Heart left ventricle (tissue), 16 donors: ENCODE measurements at regions not wholly inside any gene's neighbourhood (a gene's known extent, or its start where the extent isn't known, plus 50 kb on each side); places are given as distances from the start of the nearest gene placed in this dataset.

Source experiments
- ATAC-seq, 4 donors: fragments of 200-7000 bp; cut with Tn5 transposase; one replicate each; pipeline ENCODE4 v1.9.1; 2020 to 2022; ENCODE audit warnings: moderate library complexity in 4 of 4, mild to moderate bottlenecking in 3 of 4, moderate number of reproducible peaks in 1 of 4
- DNase-seq, 5 donors: peaks; one replicate each; pipeline ENCODE4 v3.0.0-alpha.2; 2020
- H3K27ac ChIP-seq, 12 donors: fragments of 200-600 bp; sonication (generic) in 4 of 12; one replicate each; pipeline versions ENCODE4 v1.5.0 to v1.8.0; 2016 to 2022; ENCODE audit warnings: mild to moderate bottlenecking in 2 of 12
- H3K27me3 ChIP-seq, 9 donors: fragments of 200-600 bp; sonication (generic) in 2 of 9; one replicate each; pipeline versions ENCODE4 v1.5.1 to v1.8.0; 2016 to 2022; ENCODE audit warnings: mild to moderate bottlenecking in 3 of 9
- H3K36me3 ChIP-seq, 9 donors: fragments of 200-600 bp; sonication (generic) in 2 of 9; one replicate each; pipeline versions ENCODE4 v1.5.0 to v1.8.0; 2018 to 2022; ENCODE audit warnings: mild to moderate bottlenecking in 2 of 9
- H3K4me1 ChIP-seq, 12 donors: fragments of 200-600 bp; sonication (generic) in 4 of 12; one replicate each; pipeline versions ENCODE4 v1.5.0 to v1.8.0; 2016 to 2022; ENCODE audit warnings: mild to moderate bottlenecking in 3 of 12
- H3K4me3 ChIP-seq, 12 donors: fragments of 200-600 bp; sonication (generic) in 4 of 12; one replicate each; pipeline versions ENCODE4 v1.5.0 to v1.8.0; 2017 to 2022; ENCODE audit warnings: mild to moderate bottlenecking in 9 of 12, moderate library complexity in 4 of 12
- H3K9me3 ChIP-seq, 12 donors: fragments of 200-600 bp; sonication (generic) in 4 of 12; one replicate each; pipeline versions ENCODE4 v1.5.0 to v1.8.0; 2016 to 2022; ENCODE audit warnings: mild to moderate bottlenecking in 1 of 12
- POLR2A ChIP-seq, 2 donors: fragments of 450-650 bp; IDR thresholded peaks; one replicate each; pipeline ENCODE4 v1.6.1; 2017; ENCODE audit warnings: antibody characterized with exemption in 2 of 2, mild to moderate bottlenecking in 2 of 2, moderate library complexity in 2 of 2
- WGBS, 4 donors: extraction: QIAGEN DNeasy Blood & Tissue Kit in 2 of 4; methylation state at CpG; one replicate each; pipeline versions ENCODE4 v1.1.5 to v1.1.7; 2013 to 2018; 5-methylcytosine and 5-hydroxymethylcytosine counted together
- intact Hi-C, 10 donors: fragments of 100-400 bp; cut with DNase I; formaldehyde crosslinking; loops; one replicate each; pipeline versions ENCODE4 v1.11.1 to v1.14.2; 2022
- TF ChIP-seq, protein P1 (sequence below), 12 donors: fragments of 200-600 bp; sonication (generic) in 4 of 12; IDR thresholded peaks; one replicate each; pipeline versions ENCODE4 v1.5.0 to v1.8.0; 2018 to 2022; ENCODE audit warnings: antibody characterized with exemption in 12 of 12, mild to moderate bottlenecking in 5 of 12
- donor health status: ischemic (EF 13 %, LVEDD 7.1; RV severe dilation, severe dysfunction).
- donor health status: healthy with polysubstance abuse.
- donor health status: DM: no; HTN: yes; CAD: no.
- donor health status: DM: no; HTN: no; CAD: no.
- donor health status: ischemic (EF 25% LVEDD 6.9; RV normal size, moderate dysfunction).
- donor health status: ischemic (EF 25% LVEDD 5.7; RV mildly dilated, moderate dysfunction).
- donor health status: healthy.
- donor health status: DM: yes; HTN: yes; CAD: no.
- donor health status: ischemic (EF 35%, LVEDD 5.7; RV mildly dilated, moderate dysfunction).
- donor health status: nonischemic (EF 11% LVEDD 7.7; RV severe dilation, severe dysfunction).
- donor health status: DM: yes; HTN: yes; CAD: no.
- donor health status: PGD.
- donor health status: ischemic (EF 29% LVEDD 5.4; RV normal size, mild dysfunction).
- donor health status: nonischemic (EF 23%, LVEDD 6.1; RV moderate dilation, normal function).

DNA sequence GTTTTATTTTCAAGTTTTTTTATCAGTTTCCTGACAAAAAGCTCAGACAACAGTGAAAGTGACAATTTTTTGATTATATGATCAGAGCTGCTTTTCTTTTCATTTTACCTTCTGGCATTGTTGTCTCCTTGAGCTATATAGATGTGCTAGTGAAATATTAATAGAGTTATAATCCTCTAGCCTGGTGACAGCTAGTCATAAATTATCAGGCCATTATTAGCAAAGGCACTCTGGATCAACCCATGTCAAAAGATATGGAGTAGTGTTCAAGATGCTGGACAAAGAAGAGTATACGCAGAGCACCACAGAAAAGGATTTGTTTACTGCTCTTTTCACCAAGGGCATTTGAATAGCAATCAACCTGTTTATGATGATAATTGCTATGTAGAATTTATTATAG is 1230.1 kb downstream of the HACE1 start:
- H3K36me3 ChIP-seq, result no peaks in the 10 kb centered on the region
- no peak overlapping the region for H3K27ac ChIP-seq
- DNase-seq (no peak), ATAC-seq (no peak)
- no peaks in the 10 kb centered on the region for H3K27me3 ChIP-seq
- intact Hi-C loops, result no loop called here
- WGBS, 4 donors, result 69 to 84% (median 82%) methylated on average over 1 of the region's 1 CpG
- no peaks in the 10 kb centered on the region for H3K4me1 ChIP-seq
- no peak overlapping the region for H3K4me3 ChIP-seq
- H3K9me3 ChIP-seq, result no peaks in the 10 kb centered on the region
- no peak for TF ChIP-seq POLR2A (IDR thresholded peaks at IDR 0.05)
- TF ChIP-seq, protein P1, sequence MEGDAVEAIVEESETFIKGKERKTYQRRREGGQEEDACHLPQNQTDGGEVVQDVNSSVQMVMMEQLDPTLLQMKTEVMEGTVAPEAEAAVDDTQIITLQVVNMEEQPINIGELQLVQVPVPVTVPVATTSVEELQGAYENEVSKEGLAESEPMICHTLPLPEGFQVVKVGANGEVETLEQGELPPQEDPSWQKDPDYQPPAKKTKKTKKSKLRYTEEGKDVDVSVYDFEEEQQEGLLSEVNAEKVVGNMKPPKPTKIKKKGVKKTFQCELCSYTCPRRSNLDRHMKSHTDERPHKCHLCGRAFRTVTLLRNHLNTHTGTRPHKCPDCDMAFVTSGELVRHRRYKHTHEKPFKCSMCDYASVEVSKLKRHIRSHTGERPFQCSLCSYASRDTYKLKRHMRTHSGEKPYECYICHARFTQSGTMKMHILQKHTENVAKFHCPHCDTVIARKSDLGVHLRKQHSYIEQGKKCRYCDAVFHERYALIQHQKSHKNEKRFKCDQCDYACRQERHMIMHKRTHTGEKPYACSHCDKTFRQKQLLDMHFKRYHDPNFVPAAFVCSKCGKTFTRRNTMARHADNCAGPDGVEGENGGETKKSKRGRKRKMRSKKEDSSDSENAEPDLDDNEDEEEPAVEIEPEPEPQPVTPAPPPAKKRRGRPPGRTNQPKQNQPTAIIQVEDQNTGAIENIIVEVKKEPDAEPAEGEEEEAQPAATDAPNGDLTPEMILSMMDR (IDR thresholded peaks at IDR 0.05), result no peak

DNA sequence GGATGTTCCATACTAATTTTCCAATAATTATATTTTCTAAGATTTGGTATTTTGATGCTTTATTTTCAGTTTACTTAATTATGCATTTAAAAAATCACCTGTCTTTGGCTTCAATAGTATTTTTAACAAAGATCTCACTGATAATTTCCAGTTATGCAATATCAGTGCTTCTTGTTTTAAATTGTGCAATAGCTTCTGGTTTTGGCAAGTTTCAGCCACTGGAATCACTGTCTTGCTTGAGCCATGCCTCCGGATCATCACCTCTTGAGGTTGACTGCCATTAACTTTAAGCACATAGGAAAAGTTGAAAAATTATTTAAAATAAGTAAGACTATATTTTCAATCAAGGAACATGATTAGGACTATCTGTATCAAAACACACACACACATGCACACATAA is 1242.1 kb downstream of the HACE1 start:
- intact Hi-C loops, result no loop called here
- Histone ChIP-seq H3K27me3 (no peaks in the 10 kb centered on the region), H3K4me3 (no peak overlapping the region), H3K27ac (no peak overlapping the region), H3K4me1 (no peaks in the 10 kb centered on the region), H3K36me3 (no peaks in the 10 kb centered on the region), H3K9me3 (peaks cover 0 to 3% (median 0%) of the 10 kb centered on the region in 12 donors)
- 88 to 95% (median 91%) methylated on average over 1 of the region's 1 CpG for WGBS, 4 donors
- TF ChIP-seq, protein P1 (IDR thresholded peaks at IDR 0.05), result no peak
- TF ChIP-seq POLR2A (IDR thresholded peaks at IDR 0.05), result no peak
- DNase-seq (no peak), ATAC-seq (no peak)

- 55 to 72% (median 70%) methylated on average over 3 of the region's 3 CpGs for WGBS, 4 donors
- intact Hi-C loops, result no loop called here
- H3K27ac ChIP-seq, result no peak overlapping the region
- no peaks in the 10 kb centered on the region for H3K27me3 ChIP-seq
- no peak for TF ChIP-seq POLR2A (IDR thresholded peaks at IDR 0.05)
- TF ChIP-seq, protein P1 (IDR thresholded peaks at IDR 0.05), result no peak
- H3K9me3 ChIP-seq, result no peaks in the 10 kb centered on the region
- ATAC-seq (no peak), DNase-seq (no peak)
- no peaks in the 10 kb centered on the region for H3K36me3 ChIP-seq
- no peaks in the 10 kb centered on the region for H3K4me1 ChIP-seq
- no peak overlapping the region for H3K4me3 ChIP-seq
These were observed 1272.0 kb downstream of the HACE1 start for GRCh38 chr6:103587722-103588121.

GRCh38 chr6:103578115-103578514 is 1281.6 kb downstream of the HACE1 start:
- Histone ChIP-seq H3K36me3 (no peaks in the 10 kb centered on the region), H3K27ac (no peak overlapping the region), H3K4me1 (no peaks in the 10 kb centered on the region), H3K27me3 (no peaks in the 10 kb centered on the region), H3K4me3 (no peak overlapping the region), H3K9me3 (peaks cover 0 to 22% (median 0%) of the 10 kb centered on the region in 12 donors)
- WGBS, 4 donors, result 77 to 86% (median 78%) methylated on average over 3 of the region's 3 CpGs
- DNase-seq (no peak), ATAC-seq (no peak)
- intact Hi-C loops, result no loop called here
- TF ChIP-seq POLR2A (IDR thresholded peaks at IDR 0.05), result no peak
- TF ChIP-seq, protein P1 (IDR thresholded peaks at IDR 0.05), result no peak
